SK-N-SH (cell line): ENCODE measurements at regions not wholly inside any gene's neighbourhood (a gene's known extent, or its start where the extent isn't known, plus 50 kb on each side); places are given as distances from the start of the nearest gene placed in this dataset.

Experiments used
- CTCF ChIA-PET: fragments of 300-600, 350-600 bp; formaldehyde crosslinking; extraction: SDS; loops from one replicate; lab custom pipeline; 2021; lab: Yijun Ruan, JAX
- POLR2A ChIA-PET: fragments of 350-600 bp; sonication (Branson Sonifier 250); formaldehyde crosslinking; extraction: SDS; loops from one replicate; lab custom pipeline; 2020; ENCODE audit warnings: antibody characterized with exemption, inconsistent platforms; lab: Yijun Ruan, JAX
- DNase-seq: peaks from one replicate; pipeline ENCODE4 v3.0.0; 2012
- H2AFZ ChIP-seq: fragments of 200-600 bp; sonication (generic); 2 replicates; pipeline ENCODE4 v1.8.1; 2016; ENCODE audit warnings: antibody characterized with exemption, mild to moderate bottlenecking, low read depth
- H3F3A ChIP-seq: fragments of 200-600 bp; sonication (generic); replicated peaks from 2 replicates; pipeline ENCODE3; 2016; ENCODE audit warnings: antibody characterized with exemption, mild to moderate bottlenecking; ENCODE audit not compliant: insufficient read depth
- H3K27ac ChIP-seq, 2 experiments: fragments of 200-500 bp in 1 of 2; fragments of 200-600 bp in 1 of 2; sonication (Bioruptor generic) in 1 of 2; sonication (generic), shearing (Covaris generic) in 1 of 2; 2 replicates each; pipeline versions ENCODE4 v1.5.1 to v1.6.1; 2014 to 2016; ENCODE audit warnings: low read depth in 2 of 2, inconsistent platforms in 1 of 2, low read length in 1 of 2, mild to moderate bottlenecking in 1 of 2, mixed read lengths in 1 of 2
- H3K27me3 ChIP-seq: fragments of 200-600 bp; sonication (generic), shearing (Covaris generic); 2 replicates; pipeline ENCODE4 v1.6.1; 2016; ENCODE audit warnings: mixed run types; ENCODE audit not compliant: insufficient read depth
- H3K36me3 ChIP-seq, 2 experiments: fragments of 200-500 bp in 1 of 2; fragments of 200-600 bp in 1 of 2; sonication (Bioruptor generic) in 1 of 2; sonication (generic) in 1 of 2; replicated peaks in 1 of 2; 2 replicates each; pipeline versions ENCODE3 to v1.5.1; 2014 to 2016; ENCODE audit warnings: low read length in 1 of 2, mild to moderate bottlenecking in 1 of 2; ENCODE audit not compliant: insufficient read depth in 2 of 2, control insufficient read depth in 1 of 2
- H3K4me1 ChIP-seq, 2 experiments: fragments of 200-500 bp in 1 of 2; fragments of 200-600 bp in 1 of 2; sonication (Bioruptor generic) in 1 of 2; sonication (generic), shearing (Covaris generic) in 1 of 2; 2 replicates each; pipeline versions ENCODE4 v1.5.1 to v1.6.1; 2014 to 2016; ENCODE audit warnings: low read depth in 1 of 2, low read length in 1 of 2, mixed run types in 1 of 2; ENCODE audit not compliant: insufficient read depth in 2 of 2, control insufficient read depth in 1 of 2
- H3K4me2 ChIP-seq: fragments of 200-600 bp; sonication (generic), shearing (Covaris generic); 2 replicates; pipeline ENCODE4 v1.6.1; 2017; ENCODE audit warnings: mixed run types
- H3K4me3 ChIP-seq, 2 experiments: fragments of 200-500 bp in 1 of 2; fragments of 200-600 bp in 1 of 2; sonication (Bioruptor generic) in 1 of 2; sonication (generic), shearing (Covaris generic) in 1 of 2; 2 replicates each; pipeline versions ENCODE4 v1.5.1 to v1.8.1; 2014 to 2016; ENCODE audit warnings: low read depth in 2 of 2, inconsistent platforms in 1 of 2, low read length in 1 of 2, mild to moderate bottlenecking in 1 of 2, mixed read lengths in 1 of 2, moderate library complexity in 1 of 2
- H3K79me2 ChIP-seq: fragments of 200-600 bp; sonication (generic); 2 replicates; pipeline ENCODE4 v1.8.1; 2017; ENCODE audit warnings: mild to moderate bottlenecking; ENCODE audit not compliant: insufficient read depth
- H3K9ac ChIP-seq: fragments of 200-600 bp; sonication (generic); 2 replicates; pipeline ENCODE4 v1.6.1; 2017; ENCODE audit warnings: mixed run types
- H3K9me2 ChIP-seq: fragments of 200-600 bp; sonication (generic); 2 replicates; pipeline ENCODE4 v1.6.1; 2017; ENCODE audit warnings: mixed run types
- H3K9me3 ChIP-seq: fragments of 200-600 bp; sonication (generic); 2 replicates; pipeline ENCODE4 v1.6.1; 2017; ENCODE audit warnings: mixed run types, mild to moderate bottlenecking, moderate library complexity
- H4K20me1 ChIP-seq: fragments of 200-600 bp; sonication (generic); 2 replicates; pipeline ENCODE4 v1.6.1; 2017; ENCODE audit warnings: mild to moderate bottlenecking, mixed run types; ENCODE audit not compliant: insufficient read depth
- FOSL2 ChIP-seq: IDR thresholded peaks from 2 replicates; pipeline ENCODE4 v1.4.0; 2012; ENCODE audit warnings: low read depth, mild to moderate bottlenecking, moderate library complexity, borderline replicate concordance
- JUND ChIP-seq: IDR thresholded peaks from 2 replicates; pipeline ENCODE4 v1.4.0; 2012
- MXI1 ChIP-seq: IDR thresholded peaks from 2 replicates; pipeline ENCODE4 v1.6.1; 2012; ENCODE audit warnings: mild to moderate bottlenecking, low read depth, low read length, improper control_type of control experiment
- NFIC ChIP-seq: IDR thresholded peaks from 2 replicates; pipeline ENCODE4 v1.4.0; 2012; ENCODE audit warnings: borderline replicate concordance
- RFX5 ChIP-seq: IDR thresholded peaks from 2 replicates; pipeline ENCODE4 v1.6.1; 2012; ENCODE audit warnings: mild to moderate bottlenecking, improper control_type of control experiment, low read length
- RXRA ChIP-seq: IDR thresholded peaks from 2 replicates; pipeline ENCODE4 v1.4.0; 2012; ENCODE audit warnings: low read depth, mild to moderate bottlenecking, borderline replicate concordance
- TAF1 ChIP-seq: IDR thresholded peaks from 2 replicates; pipeline ENCODE4 v1.6.1; 2012; ENCODE audit warnings: low read depth, mild to moderate bottlenecking, low read length, moderate library complexity, borderline replicate concordance
- TEAD4 ChIP-seq: IDR thresholded peaks from 2 replicates; pipeline ENCODE4 v1.4.0; 2012; ENCODE audit warnings: mild to moderate bottlenecking, borderline replicate concordance; ENCODE audit not compliant: insufficient read depth
- YY1 ChIP-seq: IDR thresholded peaks from 2 replicates; pipeline ENCODE4 v1.4.0; 2012; ENCODE audit warnings: low read depth, mild to moderate bottlenecking
- ZBTB33 ChIP-seq: IDR thresholded peaks from 2 replicates; pipeline ENCODE4 v1.4.0; 2012; ENCODE audit warnings: low read depth, borderline replicate concordance
- TF ChIP-seq, protein P1 (sequence below): fragments of 200-600 bp; sonication (generic); IDR thresholded peaks from 2 replicates; pipeline ENCODE4 v1.6.1; 2017; ENCODE audit warnings: antibody characterized with exemption, mild to moderate bottlenecking, moderate library complexity

- TF ChIP-seq ZBTB33 (no peak), TAF1 (no peak)
These were observed 100.5 kb upstream of the SLITRK5 start (continued) for GRCh38 chr13:87570669-87571068.

DNA sequence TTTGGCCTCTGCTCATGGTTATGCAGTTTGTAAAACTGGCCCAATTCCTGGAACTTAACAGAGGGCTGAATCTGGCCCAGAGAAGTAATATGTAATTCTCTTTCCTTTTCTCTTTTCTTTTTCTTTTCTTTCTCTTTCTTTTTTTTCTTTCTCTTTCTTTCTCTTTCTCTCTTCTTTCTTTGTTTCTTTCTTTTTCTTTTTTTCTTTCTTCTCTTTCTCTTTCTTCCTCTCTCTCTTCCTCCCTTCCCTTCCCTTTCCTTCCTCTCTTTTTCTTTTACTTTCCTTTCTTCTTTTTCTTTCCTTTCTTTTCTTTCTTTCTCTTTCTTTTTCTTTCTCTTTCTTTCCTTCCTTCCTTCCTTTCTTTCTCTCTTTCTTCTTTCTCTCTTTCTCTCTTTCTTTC lies 88.8 kb upstream of the SLITRK5 start:
- Histone ChIP-seq H3K27ac (no peak overlapping the region), H3K27me3 (no peaks in the 10 kb centered on the region), H3K4me2 (no peak overlapping the region), H3K9me3 (no peaks in the 10 kb centered on the region; the same call in 1 of the 2 replicates), H3K4me1 (no peaks in the 10 kb centered on the region), H4K20me1 (no peaks in the 10 kb centered on the region), H3K79me2 (no peaks in the 10 kb centered on the region), H3K9me2 (no peaks in the 10 kb centered on the region), H3K36me3 (no peaks in the 10 kb centered on the region), H2AFZ (no peak overlapping the region), H3F3A (no peaks in the 10 kb centered on the region), H3K9ac (no peak overlapping the region), H3K4me3 (no peak overlapping the region)
- TF ChIP-seq JUND = no peak
- no peak for TF ChIP-seq NFIC
- TF ChIP-seq YY1 = no peak
- no peak for TF ChIP-seq TEAD4
- TF ChIP-seq RXRA = no peak
- no peak for TF ChIP-seq ZBTB33
- no peak for TF ChIP-seq MXI1
- TF ChIP-seq, protein P1, sequence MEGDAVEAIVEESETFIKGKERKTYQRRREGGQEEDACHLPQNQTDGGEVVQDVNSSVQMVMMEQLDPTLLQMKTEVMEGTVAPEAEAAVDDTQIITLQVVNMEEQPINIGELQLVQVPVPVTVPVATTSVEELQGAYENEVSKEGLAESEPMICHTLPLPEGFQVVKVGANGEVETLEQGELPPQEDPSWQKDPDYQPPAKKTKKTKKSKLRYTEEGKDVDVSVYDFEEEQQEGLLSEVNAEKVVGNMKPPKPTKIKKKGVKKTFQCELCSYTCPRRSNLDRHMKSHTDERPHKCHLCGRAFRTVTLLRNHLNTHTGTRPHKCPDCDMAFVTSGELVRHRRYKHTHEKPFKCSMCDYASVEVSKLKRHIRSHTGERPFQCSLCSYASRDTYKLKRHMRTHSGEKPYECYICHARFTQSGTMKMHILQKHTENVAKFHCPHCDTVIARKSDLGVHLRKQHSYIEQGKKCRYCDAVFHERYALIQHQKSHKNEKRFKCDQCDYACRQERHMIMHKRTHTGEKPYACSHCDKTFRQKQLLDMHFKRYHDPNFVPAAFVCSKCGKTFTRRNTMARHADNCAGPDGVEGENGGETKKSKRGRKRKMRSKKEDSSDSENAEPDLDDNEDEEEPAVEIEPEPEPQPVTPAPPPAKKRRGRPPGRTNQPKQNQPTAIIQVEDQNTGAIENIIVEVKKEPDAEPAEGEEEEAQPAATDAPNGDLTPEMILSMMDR = no peak
- no peak for TF ChIP-seq FOSL2
- no peak for TF ChIP-seq RFX5
- ChIA-PET CTCF (no interaction called here), POLR2A (no interaction called here)
- DNase-seq = no peak
